GM19025 (cell line): ENCODE measurements at regions not wholly inside any gene's neighbourhood (a gene's known extent, or its start where the extent isn't known, plus 50 kb on each side); places are given as distances from the start of the nearest gene placed in this dataset.
A peak's percentile ranks its signal among the peaks of the same experiment; 100 is the strongest.

Experiments used
- ATAC-seq: cut with Tn5 transposase; IDR thresholded peaks from one replicate; pipeline ENCODE4 v1.9.1; 2021; ENCODE audit warnings: mild to moderate bottlenecking, low read depth, moderate library complexity; ENCODE audit not compliant: unreplicated experiment

- ATAC-seq = no peak
Measured at GRCh38 chr10:52636874-52637273, 135.7 kb downstream of the MBL2 start.

DNA sequence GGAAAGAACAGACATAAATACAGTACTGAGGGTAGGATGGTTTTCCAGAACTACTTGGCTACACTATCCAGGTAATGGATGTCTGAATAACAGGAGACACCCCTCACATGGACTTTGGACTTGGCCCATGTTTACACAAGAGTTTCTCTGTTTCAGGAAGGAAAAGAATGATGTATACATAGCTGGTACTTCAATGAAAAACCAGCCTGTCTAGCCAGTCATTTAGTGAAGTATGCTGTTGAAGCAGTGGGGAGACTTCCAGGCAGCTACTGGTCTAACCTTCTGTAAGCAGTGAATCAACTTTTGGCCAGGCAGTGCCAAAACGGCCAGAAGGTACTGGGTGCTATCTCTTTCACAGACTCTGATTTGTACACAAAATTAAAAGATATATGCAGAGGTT lies 135.0 kb downstream of the MBL2 start:
- ATAC-seq = no peak

GRCh38 chr10:52639652-52640051 lies 132.9 kb downstream of the MBL2 start:
- no peak for ATAC-seq

- no peak for ATAC-seq
Measured at GRCh38 chr10:52642208-52642607, 130.4 kb downstream of the MBL2 start.

DNA sequence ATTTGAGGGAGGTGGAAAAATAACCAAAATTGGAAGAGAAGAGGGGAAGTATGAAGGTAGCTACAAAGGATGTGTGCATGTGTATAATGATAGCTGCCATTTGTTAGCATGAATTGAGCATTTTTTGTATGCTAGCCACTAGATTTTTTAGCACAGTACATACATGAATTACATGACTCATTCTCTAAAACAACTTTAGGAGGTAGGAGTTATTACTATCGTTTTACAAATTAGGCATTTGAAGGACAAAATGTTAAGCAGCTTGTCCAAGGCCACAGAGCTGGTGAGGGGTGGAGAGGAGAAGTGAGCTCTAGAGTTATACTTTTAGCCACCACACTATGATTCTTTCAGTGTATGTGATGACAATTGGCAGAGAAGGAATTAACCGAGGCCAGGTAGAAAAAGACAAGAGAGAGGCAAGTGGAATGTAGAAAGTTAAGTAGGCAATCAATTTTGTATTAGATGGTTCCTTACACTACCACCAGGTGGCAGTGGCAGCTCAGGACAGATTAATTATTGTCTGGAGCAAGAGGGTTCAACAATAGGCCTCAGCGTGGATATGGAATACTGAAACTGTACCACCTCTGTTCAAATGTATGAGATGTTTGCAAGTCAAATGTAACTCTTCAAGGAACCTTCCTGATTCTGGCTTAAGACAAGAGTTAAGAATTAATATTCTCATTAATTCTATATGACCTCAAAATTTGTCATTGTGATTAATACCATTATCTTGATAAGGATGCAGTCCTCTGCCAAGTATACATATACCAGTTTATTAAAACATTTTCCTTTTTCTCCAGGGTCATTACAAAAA lies 128.0 kb downstream of the MBL2 start:
- peak; percentile 77 for ATAC-seq

- no peak for ATAC-seq
Measured at GRCh38 chr10:52645187-52645758, 127.3 kb downstream of the MBL2 start.

DNA sequence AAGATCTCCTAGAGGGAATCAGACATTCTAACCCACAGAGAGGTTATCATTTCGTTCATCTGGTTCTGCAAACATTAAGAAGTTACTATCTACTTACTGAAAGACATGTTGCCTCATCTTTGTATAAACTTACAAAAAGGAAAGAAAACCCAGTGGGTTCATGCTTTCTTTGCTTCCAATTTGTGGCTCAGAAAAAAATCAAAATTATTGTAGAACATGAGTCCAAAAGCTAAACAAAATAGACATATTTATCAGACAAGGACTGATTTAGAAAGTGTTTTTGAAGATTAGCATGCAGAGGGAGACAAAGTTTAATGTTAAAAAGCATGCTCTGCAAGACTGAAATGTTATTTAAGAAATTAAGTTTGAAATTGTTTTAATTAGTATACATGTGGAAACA lies 123.1 kb downstream of the MBL2 start:
- ATAC-seq = no peak

DNA sequence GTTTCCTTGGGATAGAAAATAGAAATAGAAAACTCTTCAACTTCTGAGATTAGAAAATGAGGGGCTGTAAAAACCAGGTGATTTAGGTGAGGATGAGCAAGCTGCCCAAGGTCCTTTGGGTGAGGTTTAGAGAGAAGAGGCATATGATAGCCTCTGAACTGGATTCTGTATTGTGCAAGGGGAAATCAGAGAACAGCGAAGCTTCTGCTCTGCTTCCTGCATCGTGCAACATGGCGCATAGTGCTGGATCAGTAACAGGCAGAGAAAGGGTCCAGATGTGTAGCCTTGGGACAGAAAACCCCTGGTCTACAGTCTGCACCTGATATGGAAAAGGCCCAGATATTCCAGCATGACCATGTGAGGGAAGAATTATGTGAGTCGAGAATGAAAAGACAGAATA lies 121.7 kb downstream of the MBL2 start:
- no peak for ATAC-seq

- no peak for ATAC-seq
Measured at GRCh38 chr10:52651293-52651692, 121.3 kb downstream of the MBL2 start.

- ATAC-seq = no peak
Measured at GRCh38 chr10:52652431-52653262, 119.9 kb downstream of the MBL2 start.

GRCh38 chr10:52653263-52653909 lies 119.2 kb downstream of the MBL2 start:
- ATAC-seq = no peak

DNA sequence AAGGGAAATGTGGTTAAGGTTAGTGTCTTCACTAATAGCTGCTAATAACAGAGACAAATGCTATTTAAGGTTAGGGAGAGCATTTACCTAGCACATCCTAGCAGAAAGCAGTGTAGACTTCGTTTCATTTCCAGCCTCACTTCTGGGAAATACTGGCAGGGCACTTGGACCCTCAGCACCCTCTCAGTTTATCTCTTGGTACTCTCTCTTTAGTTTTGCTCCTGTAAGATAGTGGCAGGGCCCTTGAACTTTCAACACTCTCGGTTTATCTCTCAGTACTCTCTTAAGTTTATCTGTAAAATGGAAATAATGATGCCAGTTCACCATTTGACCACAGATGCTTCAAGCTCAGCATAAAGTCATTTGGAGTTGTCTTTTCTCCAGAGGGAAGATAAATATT lies 118.4 kb downstream of the MBL2 start:
- no peak for ATAC-seq

GRCh38 chr10:52658112-52658511 lies 114.5 kb downstream of the MBL2 start:
- ATAC-seq = no peak

DNA sequence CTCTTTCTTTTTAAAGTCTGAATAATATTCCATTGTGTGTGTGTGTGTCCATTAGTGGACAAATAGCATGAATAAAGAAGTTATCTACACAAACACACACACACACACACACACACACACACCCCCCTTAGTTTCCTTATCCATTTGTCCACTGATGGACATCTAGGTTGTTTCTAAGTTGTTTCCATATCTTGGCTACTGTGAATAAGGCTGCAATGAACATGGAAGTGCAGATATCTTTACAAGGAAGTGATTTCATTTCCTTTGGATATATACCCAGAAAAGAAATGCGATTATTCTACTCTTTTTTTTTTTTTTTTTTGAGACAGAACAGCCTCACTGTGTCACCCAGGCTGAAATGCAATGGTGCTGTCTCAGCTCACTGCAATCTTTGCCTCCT lies 113.5 kb downstream of the MBL2 start:
- no peak for ATAC-seq

DNA sequence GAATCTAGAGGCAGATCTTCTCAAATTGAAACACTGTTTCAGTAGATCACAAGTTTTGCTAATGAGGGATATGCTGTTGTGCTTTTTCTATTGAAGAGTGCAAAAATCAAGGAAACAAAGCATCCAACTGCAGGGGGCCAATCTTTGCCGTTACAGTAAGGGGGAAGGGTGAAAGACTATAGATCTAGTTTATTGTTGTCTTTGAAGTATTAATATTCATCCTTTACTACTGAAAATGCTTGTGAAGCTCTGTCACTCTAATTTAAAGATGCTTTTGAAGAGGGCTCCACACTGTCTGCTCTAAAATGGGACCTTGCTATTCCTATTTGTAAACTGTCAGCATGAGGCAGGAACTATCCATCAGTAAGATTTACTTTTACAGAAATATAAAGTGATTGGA lies 110.3 kb downstream of the MBL2 start:
- ATAC-seq = no peak

DNA sequence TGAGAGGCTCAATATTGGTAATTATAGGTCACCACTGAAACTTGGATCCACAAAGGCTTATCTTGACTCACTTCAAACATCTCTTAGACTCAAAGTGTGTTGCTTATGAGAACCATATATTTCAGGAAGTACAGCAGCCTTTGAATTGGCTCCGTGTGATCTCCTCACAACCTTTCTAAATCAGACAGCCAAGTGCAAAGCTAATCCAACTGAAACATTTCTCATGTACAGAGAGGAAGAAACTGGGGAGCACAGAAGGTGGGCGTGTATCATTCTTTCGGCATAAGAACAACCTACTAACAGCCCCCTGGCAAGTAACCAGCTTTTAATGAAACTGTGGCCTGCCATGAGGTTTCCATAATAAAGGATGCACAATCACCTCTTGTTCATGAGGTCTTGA lies 109.4 kb downstream of the MBL2 start:
- no peak for ATAC-seq

- no peak for ATAC-seq
Measured at GRCh38 chr10:52664629-52665028, 108.0 kb downstream of the MBL2 start.

GRCh38 chr10:52665821-52666220 lies 106.8 kb downstream of the MBL2 start:
- ATAC-seq = no peak

DNA sequence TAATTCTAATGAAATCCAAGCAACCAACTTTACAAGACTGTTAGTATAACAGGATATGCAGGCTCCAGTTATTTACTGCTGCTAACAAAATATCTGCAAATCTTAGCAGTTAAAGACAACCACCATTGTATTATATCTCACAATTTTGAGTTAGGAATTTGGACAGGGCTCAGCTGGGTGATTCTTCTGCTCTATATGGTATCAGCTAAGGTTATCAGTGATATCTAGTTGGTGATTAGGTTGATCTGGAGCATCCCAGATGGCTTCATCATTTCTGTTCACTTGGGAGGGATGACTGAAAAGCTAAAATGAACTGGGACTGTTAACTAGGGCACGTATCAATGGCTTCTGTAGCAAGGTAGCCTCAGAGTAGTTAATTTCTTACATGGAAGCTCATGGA lies 105.7 kb downstream of the MBL2 start:
- no peak for ATAC-seq

- no peak for ATAC-seq
Measured at GRCh38 chr10:52668024-52668423, 104.6 kb downstream of the MBL2 start.

DNA sequence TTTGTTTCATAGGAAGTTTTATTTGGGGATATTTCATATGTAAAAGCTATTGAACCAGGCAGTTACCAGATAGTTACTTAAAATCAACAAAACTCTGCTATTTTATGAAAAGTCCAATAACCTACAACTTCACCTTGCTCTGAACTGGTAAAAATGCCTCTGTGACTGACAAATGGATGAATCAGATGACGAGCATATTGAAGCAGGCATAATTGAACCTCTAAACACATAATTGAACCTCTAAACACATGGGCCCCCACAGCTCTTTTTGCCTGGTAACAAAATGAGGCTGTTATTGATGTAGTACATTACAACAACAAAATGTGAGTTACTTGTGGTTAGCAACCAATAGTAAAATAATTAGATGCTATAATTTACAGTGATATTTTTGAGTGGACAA lies 99.7 kb downstream of the MBL2 start:
- ATAC-seq = no peak
